Endodermal cell (in vitro differentiated cells): ENCODE measurements at regions not wholly inside any gene's neighbourhood (a gene's known extent, or its start where the extent isn't known, plus 50 kb on each side); places are given as distances from the start of the nearest gene placed in this dataset.

Source experiments
- DNase-seq: peaks from one replicate; pipeline ENCODE4 v3.0.0-alpha.2; 2017
- H3K27ac ChIP-seq: 2 replicates; pipeline ENCODE4 v1.5.1; 2013; ENCODE audit warnings: mild to moderate bottlenecking, low read depth, low read length, moderate library complexity
- H3K27me3 ChIP-seq: 2 replicates; pipeline ENCODE4 v1.6.1; 2013; ENCODE audit warnings: mild to moderate bottlenecking, low read length, moderate library complexity; ENCODE audit not compliant: insufficient read depth, control insufficient read depth, poor library complexity, severe bottlenecking
- H3K36me3 ChIP-seq: 2 replicates; pipeline ENCODE4 v1.7.0; 2013; ENCODE audit warnings: mild to moderate bottlenecking, low read length, moderate library complexity; ENCODE audit not compliant: control insufficient read depth, insufficient read depth
- H3K4me1 ChIP-seq: one replicate; pipeline ENCODE4 v1.7.0; 2013; ENCODE audit warnings: low read length; ENCODE audit not compliant: control insufficient read depth, insufficient read depth
- H3K4me3 ChIP-seq: 2 replicates; pipeline ENCODE4 v1.5.1; 2013; ENCODE audit warnings: mild to moderate bottlenecking, low read length, moderate library complexity
- H3K9ac ChIP-seq: 2 replicates; pipeline ENCODE4 v1.6.1; 2013; ENCODE audit warnings: mild to moderate bottlenecking, low read length, moderate library complexity; ENCODE audit not compliant: poor library complexity, severe bottlenecking; ENCODE audit errors: extremely low read depth
- H3K9me3 ChIP-seq: 2 replicates; pipeline ENCODE4 v1.6.1; 2013; ENCODE audit warnings: mild to moderate bottlenecking, low read length, moderate library complexity; ENCODE audit not compliant: control insufficient read depth
- H3K27ac Mint-ChIP-seq: 2 replicates; pipeline ENCODE4 v1.8.0; 2020; ENCODE audit warnings: mixed read lengths
- H3K27me3 Mint-ChIP-seq: 2 replicates; pipeline ENCODE4 v1.8.0; 2021; ENCODE audit warnings: mild to moderate bottlenecking, mixed read lengths; ENCODE audit not compliant: insufficient read depth
- H3K36me3 Mint-ChIP-seq: 2 replicates; pipeline ENCODE4 v1.8.0; 2020; ENCODE audit warnings: low read depth, mixed read lengths
- H3K4me1 Mint-ChIP-seq: 2 replicates; pipeline ENCODE4 v1.8.0; 2020; ENCODE audit warnings: mixed read lengths
- H3K4me3 Mint-ChIP-seq: 2 replicates; pipeline ENCODE4 v1.8.0; 2020; ENCODE audit warnings: mild to moderate bottlenecking, moderate library complexity, mixed read lengths
- H3K9me3 Mint-ChIP-seq: 2 replicates; pipeline ENCODE4 v1.8.0; 2020; ENCODE audit warnings: mild to moderate bottlenecking, mixed read lengths
- WGBS, 2 experiments: methylation state at CpG; one replicate each; pipeline versions ENCODE4 v1.1.5 to v1.1.7; 2013; ENCODE audit warnings: missing lambda C conversion rate in 2 of 2, mixed read lengths in 1 of 2; ENCODE audit not compliant: insufficient coverage in 1 of 2, insufficient read length in 1 of 2; 5-methylcytosine and 5-hydroxymethylcytosine counted together
- TF ChIP-seq, protein P1 (sequence below): fragments of 200-600 bp; sonication (generic); conservative IDR thresholded peaks from 2 replicates; pipeline ENCODE4 v1.5.0; 2021; ENCODE audit warnings: antibody characterized with exemption, mild to moderate bottlenecking

DNA sequence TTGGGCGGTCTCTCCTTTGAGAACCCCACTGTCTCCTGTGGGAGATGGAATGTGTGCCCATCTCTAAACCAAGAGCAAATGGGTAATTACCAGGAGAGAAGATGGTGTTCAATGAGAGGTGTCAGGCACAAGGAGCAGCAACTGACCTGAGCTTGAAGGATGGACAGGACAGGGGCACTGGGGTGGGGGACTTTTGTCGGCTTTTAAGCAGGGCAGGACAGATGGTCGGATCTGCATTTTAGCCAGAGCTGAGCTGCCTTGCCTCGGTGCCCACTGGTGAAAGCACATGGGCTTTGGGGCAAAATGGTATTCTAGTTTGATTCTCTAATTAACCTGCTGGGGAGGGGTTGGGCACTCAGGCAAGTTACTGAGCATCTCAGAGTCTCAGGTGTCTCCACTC, 98.0 kb downstream of the INHBB start:
- H3K4me1 ChIP-seq, result peaks cover 3% of the 10 kb centered on the region
- WGBS, 2 experiments, result 93 to 97% methylated on average over 4 of the region's 4 CpGs
- Mint-ChIP-seq H3K4me1 (peaks cover 7% of the 10 kb centered on the region), H3K36me3 (no peaks in the 10 kb centered on the region), H3K4me3 (no peak overlapping the region), H3K27me3 (peaks cover 67% of the 10 kb centered on the region), H3K27ac (no peak overlapping the region), H3K9me3 (no peaks in the 10 kb centered on the region)
- TF ChIP-seq, protein P1, sequence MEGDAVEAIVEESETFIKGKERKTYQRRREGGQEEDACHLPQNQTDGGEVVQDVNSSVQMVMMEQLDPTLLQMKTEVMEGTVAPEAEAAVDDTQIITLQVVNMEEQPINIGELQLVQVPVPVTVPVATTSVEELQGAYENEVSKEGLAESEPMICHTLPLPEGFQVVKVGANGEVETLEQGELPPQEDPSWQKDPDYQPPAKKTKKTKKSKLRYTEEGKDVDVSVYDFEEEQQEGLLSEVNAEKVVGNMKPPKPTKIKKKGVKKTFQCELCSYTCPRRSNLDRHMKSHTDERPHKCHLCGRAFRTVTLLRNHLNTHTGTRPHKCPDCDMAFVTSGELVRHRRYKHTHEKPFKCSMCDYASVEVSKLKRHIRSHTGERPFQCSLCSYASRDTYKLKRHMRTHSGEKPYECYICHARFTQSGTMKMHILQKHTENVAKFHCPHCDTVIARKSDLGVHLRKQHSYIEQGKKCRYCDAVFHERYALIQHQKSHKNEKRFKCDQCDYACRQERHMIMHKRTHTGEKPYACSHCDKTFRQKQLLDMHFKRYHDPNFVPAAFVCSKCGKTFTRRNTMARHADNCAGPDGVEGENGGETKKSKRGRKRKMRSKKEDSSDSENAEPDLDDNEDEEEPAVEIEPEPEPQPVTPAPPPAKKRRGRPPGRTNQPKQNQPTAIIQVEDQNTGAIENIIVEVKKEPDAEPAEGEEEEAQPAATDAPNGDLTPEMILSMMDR, result no peak
- peaks cover 91% of the 10 kb centered on the region for H3K27me3 ChIP-seq
- no peak overlapping the region for H3K4me3 ChIP-seq
- H3K9ac ChIP-seq, result no peak overlapping the region
- DNase-seq, result no peak
- no peaks in the 10 kb centered on the region for H3K9me3 ChIP-seq
- H3K27ac ChIP-seq, result no peak overlapping the region
- H3K36me3 ChIP-seq, result no peaks in the 10 kb centered on the region

DNA sequence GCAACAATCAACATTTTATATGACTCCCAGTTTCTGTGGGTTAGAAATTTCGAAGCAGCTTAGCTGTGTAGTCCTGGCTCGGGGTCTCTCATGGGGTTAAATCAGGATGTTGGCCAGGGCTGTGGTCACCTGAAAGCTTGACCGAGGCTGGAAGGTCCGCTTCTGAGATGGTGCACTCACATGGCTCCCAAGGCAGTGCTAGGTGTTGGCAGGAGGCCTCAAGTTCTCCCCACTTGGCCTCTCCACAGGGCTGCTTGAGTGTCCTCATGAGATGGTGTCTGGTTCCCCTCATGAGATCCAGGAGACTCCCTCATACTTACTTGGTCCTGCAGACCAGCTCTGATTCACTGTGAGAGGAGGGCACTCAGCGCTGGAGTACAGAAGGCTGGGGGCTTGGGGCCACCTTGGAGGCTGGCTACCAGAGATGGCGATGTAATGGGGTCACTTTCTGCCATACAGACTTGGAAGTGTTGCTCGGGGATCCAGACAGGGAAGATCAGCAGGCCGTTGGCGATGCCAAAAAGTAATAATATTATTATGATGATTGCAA, 98.8 kb downstream of the INHBB start:
- Mint-ChIP-seq H3K4me3 (no peak overlapping the region), H3K36me3 (no peaks in the 10 kb centered on the region), H3K9me3 (no peaks in the 10 kb centered on the region), H3K27ac (no peak overlapping the region), H3K4me1 (peaks cover 7% of the 10 kb centered on the region), H3K27me3 (peaks cover 64% of the 10 kb centered on the region)
- no peak for DNase-seq
- H3K36me3 ChIP-seq, result no peaks in the 10 kb centered on the region
- no peak overlapping the region for H3K9ac ChIP-seq
- H3K4me1 ChIP-seq, result peaks cover 3% of the 10 kb centered on the region
- H3K4me3 ChIP-seq, result no peak overlapping the region
- peaks cover 86% of the 10 kb centered on the region for H3K27me3 ChIP-seq
- no peaks in the 10 kb centered on the region for H3K9me3 ChIP-seq
- H3K27ac ChIP-seq, result no peak overlapping the region
- TF ChIP-seq, protein P1, result no peak
- WGBS, 2 experiments, result 89 to 94% methylated on average over 5 to 9 of the region's 9 CpGs

DNA sequence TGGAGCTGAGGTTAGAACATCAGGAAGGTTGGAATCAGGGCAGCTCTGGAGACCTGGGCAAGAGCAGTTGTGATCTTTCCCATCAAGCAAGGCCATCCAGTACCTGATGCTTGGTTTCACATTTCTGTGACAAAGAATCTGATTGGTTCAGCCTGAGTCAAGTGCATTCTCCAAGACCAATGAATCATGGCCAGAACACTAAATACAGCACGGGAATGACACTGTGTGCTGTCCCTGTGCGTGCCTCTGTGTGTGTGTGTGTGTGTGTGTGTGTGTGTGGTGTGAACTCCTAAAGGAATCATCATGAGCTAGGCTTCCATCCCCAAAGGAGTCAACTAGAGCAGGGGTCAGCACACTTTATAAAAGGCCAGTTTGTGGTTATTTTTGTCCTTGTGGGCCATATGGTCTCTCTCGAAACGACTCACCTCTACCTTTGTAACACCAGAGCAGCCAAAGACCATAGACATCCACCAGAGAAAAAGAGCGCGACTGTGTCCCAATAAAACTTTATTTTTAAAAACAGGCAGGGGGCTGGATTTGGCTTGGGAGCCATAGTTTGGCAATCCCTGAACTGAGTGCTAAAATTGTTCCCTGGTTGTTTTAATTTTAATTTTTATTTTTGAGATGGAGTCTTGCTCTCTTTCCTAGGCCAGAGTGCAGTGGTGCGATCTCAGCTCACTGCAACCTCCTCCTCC, 99.7 kb downstream of the INHBB start:
- Histone ChIP-seq H3K4me1 (peaks cover 3% of the 10 kb centered on the region), H3K4me3 (no peak overlapping the region), H3K9me3 (no peaks in the 10 kb centered on the region), H3K36me3 (no peaks in the 10 kb centered on the region), H3K27ac (no peak overlapping the region), H3K27me3 (peaks cover 84% of the 10 kb centered on the region), H3K9ac (no peak overlapping the region)
- Mint-ChIP-seq H3K9me3 (no peaks in the 10 kb centered on the region), H3K27me3 (peaks cover 57% of the 10 kb centered on the region), H3K27ac (no peak overlapping the region), H3K4me1 (peaks cover 7% of the 10 kb centered on the region), H3K4me3 (no peak overlapping the region), H3K36me3 (no peaks in the 10 kb centered on the region)
- WGBS, 2 experiments, result 79 to 89% methylated on average over 3 to 7 of the region's 7 CpGs
- DNase-seq, result no peak
- TF ChIP-seq, protein P1, result no peak
